Left colon (tissue), 2 donors: ENCODE measurements at regions not wholly inside any gene's neighbourhood (a gene's known extent, or its start where the extent isn't known, plus 50 kb on each side); places are given as distances from the start of the nearest gene placed in this dataset.
"Not testable (repeated sequence)": the region's sequence is repeated elsewhere in the genome, so short reads cannot be mapped to it uniquely, and the experiment has no call there.

ENCODE experiments used
- ATAC-seq: fragments of 200-7000 bp; cut with Tn5 transposase; one replicate; pipeline ENCODE4 v1.9.1; 2020; ENCODE audit warnings: mild to moderate bottlenecking, moderate library complexity
- DNase-seq, 2 donors: peaks; one replicate each; pipeline ENCODE4 v3.0.0-alpha.2; 2020
- intact Hi-C, 2 donors: fragments of 100-400 bp; cut with DNase I in 1 of 2; cut with micrococcal nuclease in 1 of 2; formaldehyde crosslinking; loops; one replicate each; pipeline versions ENCODE4 v1.11.2 to v1.14.0; 2022; cut with DNase I, micrococcal nuclease
- donor health status: DM: no; HTN: no; CAD: no.
- donor health status: DM: yes; HTN: yes; CAD: no.

DNA sequence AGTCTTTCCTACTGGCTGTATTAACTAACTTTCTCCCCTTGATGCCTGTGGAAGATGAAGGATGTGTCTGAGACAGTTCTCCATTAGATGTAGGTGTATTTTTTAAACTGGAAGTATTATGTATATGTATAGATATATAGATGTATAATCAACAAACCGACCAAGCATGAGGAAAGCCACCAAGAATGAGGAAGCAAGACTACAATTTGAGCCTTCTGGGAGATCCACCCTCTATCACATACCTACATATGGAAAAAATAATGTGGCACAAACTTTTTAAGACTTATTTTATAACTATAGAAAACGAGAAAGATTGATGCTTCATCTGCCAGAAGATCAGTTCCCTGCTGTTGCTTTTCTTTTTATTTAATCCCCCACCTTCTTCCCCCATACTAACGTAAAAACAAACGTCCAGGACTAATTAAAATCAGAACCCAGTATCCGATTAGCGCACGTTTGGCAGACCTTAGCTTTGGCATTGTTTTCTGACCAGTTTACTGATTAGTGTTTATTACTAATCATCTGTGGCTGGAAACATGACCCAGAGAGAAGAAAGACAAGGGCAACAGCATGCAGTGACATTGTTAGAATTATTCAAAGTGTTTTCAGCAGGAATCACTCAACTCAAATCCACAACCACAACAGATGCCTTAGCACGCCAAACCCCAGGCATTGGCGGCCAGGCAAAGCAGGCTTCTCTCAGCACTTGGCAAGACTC is 490.2 kb downstream of the EBF1 start:
- ATAC-seq (no peak), DNase-seq (no peak)
- intact Hi-C loops, result no loop called here

DNA sequence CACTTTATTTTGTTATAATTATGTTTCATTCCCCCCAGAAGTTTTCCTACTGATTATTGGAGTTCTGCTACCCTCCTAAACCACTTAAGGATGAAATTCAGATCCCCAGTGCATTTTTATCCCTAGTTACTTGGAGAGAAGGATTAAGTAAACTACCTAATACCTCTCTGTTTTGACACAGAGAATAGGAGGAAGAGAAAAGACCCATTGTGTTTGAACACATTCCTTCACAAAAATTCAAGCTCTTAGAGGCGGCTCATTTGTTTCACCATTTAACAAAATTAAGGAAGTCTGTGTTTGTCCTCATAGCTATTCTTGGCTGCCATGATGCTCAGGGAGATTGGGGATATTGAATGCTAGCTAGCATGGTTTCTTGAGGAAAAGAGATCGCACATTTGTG is 492.6 kb downstream of the EBF1 start:
- no peak for ATAC-seq
- no peak for DNase-seq
- intact Hi-C loops, result no loop called here

GRCh38 chr5:158606233-158606632 is 493.5 kb downstream of the EBF1 start:
- no peak for ATAC-seq
- intact Hi-C loops, result no loop called here

DNA sequence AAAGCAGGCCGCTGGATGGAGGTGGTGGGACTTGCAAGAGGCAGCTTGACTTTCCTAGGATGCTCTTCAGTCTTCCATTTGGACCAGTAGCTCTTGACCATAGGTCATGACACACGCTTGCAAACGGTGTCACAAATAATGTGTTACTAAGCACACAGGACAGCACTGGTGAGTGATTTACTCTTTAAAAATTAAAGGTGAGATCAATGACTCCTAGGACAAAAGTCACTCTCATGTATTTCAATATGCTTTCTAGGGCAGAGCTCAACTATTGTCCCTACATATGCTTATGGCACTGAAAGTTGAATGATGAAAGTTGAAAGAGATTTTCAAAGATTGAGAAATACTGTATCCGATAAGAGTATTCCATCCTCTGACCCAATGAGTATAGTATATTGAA is 496.7 kb downstream of the EBF1 start:
- no peak for DNase-seq
- intact Hi-C loops, result no loop called here
- no peak for ATAC-seq

More at GRCh38 chr5:158606233-158606632, 493.5 kb downstream of the EBF1 start:
- DNase-seq, result no peak

GRCh38 chr5:158601118-158601517 is 498.6 kb downstream of the EBF1 start:
- no peak for ATAC-seq
- intact Hi-C loops, result no loop called here
- no peak for DNase-seq

DNA sequence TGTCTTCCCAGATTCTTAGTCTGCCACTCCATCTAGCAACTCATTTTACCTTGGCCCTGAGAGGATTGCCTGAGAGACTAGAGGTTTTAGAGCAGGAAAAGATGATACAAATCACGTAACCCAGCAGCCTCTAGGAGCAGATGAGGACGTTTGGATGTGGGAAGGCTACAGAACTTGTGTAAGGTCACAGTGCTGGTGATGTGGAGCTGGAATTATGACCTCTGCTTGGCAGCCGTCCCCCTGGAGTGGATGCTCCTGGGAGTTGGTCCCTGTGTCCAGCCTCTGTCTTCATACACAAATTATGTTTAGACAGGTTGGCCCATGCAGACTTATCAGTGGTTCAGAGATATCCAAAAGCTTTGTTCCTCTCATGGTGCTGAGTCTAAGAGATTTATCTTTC is 499.0 kb downstream of the EBF1 start:
- ATAC-seq, result no peak
- intact Hi-C loops, result no loop called here

DNA sequence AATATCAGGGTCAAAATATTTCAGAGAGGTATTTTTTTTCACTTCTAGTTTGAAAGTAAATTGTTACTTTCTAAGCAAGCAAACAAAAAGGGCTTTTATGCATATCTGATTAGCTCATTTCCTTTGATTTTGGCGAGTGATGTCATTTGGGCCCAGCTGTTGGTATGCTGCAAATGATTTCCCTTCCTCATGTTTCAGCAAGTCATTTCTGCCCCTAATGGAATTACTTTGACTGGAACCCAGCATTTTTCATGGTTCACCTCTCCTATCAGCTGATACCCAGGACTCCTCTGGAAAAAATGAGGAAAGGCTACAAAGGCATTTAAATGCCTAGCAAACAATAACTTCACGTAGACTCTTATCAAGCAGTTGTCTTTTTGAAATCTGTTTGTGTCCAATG is 500.6 kb downstream of the EBF1 start:
- no peak for DNase-seq
- intact Hi-C loops, result no loop called here
- no peak for ATAC-seq

More for the DNA sequence above, 499.0 kb downstream of the EBF1 start:
- DNase-seq, result no peak

GRCh38 chr5:158594595-158595242 is 505.0 kb downstream of the EBF1 start:
- intact Hi-C loops, result no loop called here
- no peak for DNase-seq
- no peak for ATAC-seq

- no peak for DNase-seq
- intact Hi-C loops, result no loop called here
- ATAC-seq, result no peak
These were observed 505.8 kb downstream of the EBF1 start for GRCh38 chr5:158593925-158594324.

DNA sequence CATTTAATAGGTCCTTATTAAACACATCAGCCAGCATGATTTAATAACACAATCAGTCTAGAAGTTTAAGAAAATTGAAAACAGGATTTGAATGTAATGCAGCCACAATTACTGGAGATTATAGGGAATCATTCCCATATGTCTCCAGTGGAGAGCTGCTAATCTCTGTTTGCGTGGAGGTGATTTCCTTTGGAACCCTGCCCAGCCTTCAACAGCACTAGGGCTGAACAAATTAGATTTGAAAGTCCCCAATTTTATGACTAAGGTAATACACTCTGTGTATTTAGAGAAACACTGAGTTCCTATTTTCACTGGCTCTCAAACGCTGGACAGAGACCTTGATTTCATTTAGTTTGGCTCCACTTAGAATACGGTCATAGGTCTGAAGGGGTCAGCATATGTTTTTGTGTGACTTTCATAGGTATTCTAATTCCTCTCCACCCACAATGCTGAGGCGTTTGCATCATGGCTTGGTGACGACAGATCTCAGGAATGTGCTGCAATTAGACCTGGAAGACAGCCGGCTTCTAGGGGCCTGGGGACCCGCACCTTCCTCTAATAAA is 508.3 kb downstream of the EBF1 start:
- DNase-seq, result no peak
- peak; percentile 34 for ATAC-seq
- intact Hi-C loops, result no loop called here

DNA sequence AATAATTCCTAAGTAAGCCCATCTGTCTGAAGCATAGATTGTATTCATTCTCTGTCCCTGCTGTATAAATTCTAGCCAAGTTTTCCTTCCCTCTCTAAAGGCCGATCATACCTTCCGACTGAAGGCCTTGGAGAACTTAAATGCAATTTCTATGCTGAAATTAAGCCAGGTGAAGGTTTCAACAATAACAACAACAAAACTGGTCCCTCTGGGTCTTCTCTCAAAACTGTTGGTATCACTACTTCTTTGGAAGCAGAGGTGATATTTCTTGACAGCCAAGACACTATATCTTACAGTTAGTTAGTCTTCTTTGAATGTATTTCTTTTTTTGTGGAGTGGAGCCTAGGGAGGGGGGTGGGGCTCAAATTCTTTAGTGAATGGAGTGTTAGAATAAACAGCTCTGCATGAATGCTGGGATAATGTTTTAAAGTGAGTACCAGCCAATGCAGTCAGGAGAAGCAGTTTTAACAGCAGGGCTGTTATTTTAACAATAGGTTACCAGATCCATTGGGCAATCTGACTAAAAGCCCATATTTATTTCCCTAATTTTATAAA is 508.9 kb downstream of the EBF1 start:
- ATAC-seq, result no peak
- DNase-seq, result no peak
- intact Hi-C loops, result no loop called here

GRCh38 chr5:158589939-158590338 is 509.8 kb downstream of the EBF1 start:
- DNase-seq, result no peak
- intact Hi-C loops, result no loop called here
- ATAC-seq, result no peak

GRCh38 chr5:158588617-158589016 is 511.1 kb downstream of the EBF1 start:
- intact Hi-C loops, result no loop called here
- DNase-seq (no peak), ATAC-seq (no peak)

DNA sequence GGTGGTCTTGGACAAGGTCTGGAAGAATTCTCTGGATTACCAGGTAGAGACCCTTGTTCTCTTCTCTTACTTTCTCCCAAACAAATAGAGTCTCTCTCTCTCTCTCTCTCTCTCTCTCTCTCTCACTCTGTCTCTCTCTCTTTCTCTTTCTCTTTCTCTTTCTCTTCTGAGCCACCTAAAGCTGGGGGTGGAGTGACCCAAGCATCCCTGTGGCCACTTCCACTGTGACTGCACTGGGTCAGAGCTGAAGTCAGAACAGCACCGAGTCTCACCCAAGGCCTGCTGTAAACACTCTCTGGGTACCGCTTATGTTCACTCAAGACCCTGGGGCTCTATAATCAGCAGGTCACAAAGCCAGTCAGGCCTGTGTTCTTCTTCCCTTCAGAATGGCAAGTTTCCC is 513.7 kb downstream of the EBF1 start:
- ATAC-seq, result no peak
- intact Hi-C loops, result no loop called here
- no peak for DNase-seq

DNA sequence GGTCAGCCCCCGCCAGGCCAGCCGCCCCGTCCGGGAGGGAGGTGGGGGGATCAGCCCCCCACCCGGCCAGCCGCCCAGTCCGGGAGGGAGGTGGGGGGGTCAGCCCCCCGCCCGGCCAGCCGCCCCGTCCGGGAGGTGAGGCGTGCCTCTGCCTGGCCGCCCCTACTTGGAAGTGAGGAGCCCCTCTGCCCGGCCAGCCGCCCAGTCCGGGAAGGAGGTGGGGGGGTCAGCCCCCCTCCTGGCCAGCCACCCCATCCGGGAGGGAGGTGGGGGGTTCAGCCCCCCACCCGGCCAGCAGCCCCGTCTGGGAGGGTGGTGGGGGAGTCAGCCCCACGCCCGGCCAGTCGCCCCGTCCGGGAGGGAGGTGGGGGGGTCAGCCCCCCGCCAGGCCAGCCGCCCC is 517.0 kb downstream of the EBF1 start:
- intact Hi-C loops, DNase-seq, ATAC-seq: not testable (repeated sequence)

DNA sequence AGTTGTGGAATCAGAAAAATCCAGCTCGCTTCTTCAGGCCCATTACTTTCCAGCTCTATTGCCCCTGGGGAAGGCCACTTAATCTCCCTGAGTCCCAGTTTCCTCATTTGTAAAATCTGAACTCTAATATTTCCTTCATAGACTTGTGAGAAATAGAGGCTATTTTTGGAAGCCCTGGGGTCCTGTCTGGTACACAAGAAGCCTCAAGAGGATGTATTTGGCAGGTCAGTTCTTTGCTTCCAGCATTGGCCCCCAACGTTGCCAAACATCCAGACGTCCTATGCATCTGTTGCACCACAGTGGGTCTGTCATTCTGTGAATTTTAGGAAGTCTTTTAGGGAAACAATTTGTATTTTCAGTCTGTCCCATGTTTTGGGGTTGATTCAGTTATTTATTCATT is 525.9 kb downstream of the EBF1 start:
- no peak for ATAC-seq
- intact Hi-C loops, result no loop called here
- DNase-seq, result no peak

- ATAC-seq, result no peak
- intact Hi-C loops, result no loop called here
- no peak for DNase-seq
These were observed 529.2 kb downstream of the EBF1 start for GRCh38 chr5:158570502-158570901.

DNA sequence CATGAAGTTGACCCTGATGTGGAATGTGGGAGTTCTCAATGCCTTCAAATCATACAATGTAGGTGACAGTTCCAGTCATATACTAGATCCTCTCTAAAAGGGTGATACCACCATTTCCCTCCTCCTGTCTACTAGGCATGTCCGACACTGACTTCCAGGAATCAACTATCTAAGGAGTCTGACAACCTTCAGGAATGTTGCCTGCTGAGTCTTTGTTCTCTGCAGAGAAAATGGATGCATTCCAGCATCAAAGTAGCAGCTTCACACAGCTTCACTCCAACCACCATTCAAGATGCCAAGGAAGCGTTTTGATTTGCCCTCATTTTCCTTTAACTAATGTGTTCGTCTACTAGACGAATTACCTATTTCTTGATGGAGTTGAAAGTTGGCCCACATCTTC is 530.2 kb downstream of the EBF1 start:
- ATAC-seq (no peak), DNase-seq (no peak)
- intact Hi-C loops, result no loop called here

DNA sequence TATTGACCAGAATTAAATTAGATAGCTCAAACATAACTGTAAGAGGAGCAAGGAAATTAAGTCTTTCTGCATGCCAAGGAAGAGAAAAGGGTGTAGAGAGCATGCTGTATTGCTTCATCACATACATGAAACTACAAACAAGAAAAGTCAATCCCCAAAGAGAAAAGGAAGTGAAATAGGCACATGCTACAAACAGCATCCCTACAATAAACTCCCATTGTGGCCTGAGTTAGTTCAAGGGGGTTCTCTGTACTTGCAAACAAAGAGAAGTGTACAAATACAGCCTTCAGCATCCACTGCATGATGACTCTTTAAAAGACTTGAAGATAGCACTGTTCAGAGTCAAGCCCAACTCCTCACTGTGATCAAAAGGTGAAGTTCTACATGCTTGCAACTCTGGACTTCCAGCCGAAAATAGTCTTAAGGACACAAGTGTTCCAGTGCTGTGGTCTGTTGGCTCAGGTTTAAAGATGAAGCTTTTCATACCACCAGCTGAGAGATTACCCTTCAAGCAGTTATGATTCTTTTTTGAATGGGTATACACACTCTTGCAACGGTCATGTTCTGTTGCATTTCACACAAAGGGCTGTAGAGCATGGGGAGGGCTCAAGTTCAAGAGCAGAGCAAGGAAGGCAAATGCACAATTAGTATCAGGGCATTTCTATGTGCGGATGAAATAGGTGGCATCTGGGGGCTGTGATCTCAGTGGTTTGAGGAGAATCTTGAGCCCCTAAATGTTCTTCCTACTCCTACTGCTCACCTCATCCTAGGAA is 534.5 kb downstream of the EBF1 start:
- ATAC-seq (no peak), DNase-seq (no peak)
- intact Hi-C loops, result no loop called here
